ENCODE measurements at regions not wholly inside any gene's neighbourhood (a gene's known extent, or its start where the extent isn't known, plus 50 kb on each side); places are given as distances from the start of the nearest gene placed in this dataset.
"Not testable (repeated sequence)": the region's sequence is repeated elsewhere in the genome, so short reads cannot be mapped to it uniquely, and the experiment has no call there.

DNA sequence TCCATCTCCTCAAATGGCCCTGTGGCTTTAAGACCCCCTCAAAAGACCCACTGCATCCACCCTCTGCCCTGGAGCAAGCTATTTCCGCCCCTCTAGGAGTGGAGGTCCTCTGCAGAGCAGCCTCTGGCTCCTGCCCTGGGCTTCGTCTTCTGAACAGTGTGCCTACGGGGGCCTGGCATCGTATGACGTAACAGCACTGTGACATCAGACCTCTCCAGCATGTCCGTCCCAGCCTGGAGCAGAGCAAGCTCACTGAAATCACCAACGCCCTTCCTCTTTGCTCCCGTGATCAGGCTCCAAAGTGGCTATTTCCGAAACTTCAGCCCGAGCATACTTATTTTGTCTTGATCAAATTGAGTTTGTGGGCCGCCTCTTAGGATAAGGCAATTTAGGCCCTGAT is 69.1 kb upstream of the PTCH1 start:
- FAIRE-seq (no peak), DNase-seq (ENCODE audit: low spot score) (no peak)

DNA sequence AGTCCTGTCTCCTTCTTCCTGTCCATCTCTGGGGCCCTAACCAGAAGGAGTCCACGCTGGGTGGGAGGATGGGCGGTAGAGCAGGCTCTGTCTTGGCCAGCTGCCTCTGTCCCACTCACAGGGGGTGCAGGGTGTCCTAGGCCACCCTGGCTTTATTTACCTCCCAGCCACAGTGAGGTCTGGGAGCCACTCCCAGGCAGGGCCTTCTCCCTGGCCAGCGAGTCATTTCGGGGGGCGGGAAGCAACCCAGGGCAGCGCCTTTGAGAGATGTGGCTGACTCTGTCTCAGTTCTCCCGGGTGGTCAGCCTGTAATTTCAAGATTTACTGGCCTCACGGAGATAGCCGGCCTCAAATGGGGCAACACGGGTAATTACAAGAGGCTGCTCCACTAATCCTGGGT is 67.4 kb upstream of the PTCH1 start:
- FAIRE-seq: no peak
- no peak for DNase-seq (ENCODE audit: low spot score)

DNA sequence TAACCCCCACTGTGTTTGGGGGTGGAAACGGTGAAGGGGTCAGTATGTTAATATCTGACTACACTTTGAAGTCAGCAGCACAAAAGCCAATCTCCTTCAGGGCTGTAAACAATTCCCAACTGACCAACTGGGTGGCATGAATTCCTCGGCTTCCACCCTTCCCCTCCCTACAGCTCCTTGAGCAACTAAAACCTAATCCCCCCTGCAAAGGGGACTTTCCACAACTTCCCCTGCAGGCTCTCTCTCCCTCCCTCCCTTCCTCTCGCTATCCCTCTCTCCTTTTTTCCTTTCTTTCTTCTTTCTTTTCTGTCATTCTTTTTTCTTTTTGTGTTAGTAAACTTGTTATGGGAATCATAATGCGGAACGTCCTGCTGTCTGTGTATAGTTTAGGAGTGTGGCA is 65.1 kb upstream of the PTCH1 start:
- DNase-seq (ENCODE audit: low spot score): no peak
- FAIRE-seq: no peak

DNA sequence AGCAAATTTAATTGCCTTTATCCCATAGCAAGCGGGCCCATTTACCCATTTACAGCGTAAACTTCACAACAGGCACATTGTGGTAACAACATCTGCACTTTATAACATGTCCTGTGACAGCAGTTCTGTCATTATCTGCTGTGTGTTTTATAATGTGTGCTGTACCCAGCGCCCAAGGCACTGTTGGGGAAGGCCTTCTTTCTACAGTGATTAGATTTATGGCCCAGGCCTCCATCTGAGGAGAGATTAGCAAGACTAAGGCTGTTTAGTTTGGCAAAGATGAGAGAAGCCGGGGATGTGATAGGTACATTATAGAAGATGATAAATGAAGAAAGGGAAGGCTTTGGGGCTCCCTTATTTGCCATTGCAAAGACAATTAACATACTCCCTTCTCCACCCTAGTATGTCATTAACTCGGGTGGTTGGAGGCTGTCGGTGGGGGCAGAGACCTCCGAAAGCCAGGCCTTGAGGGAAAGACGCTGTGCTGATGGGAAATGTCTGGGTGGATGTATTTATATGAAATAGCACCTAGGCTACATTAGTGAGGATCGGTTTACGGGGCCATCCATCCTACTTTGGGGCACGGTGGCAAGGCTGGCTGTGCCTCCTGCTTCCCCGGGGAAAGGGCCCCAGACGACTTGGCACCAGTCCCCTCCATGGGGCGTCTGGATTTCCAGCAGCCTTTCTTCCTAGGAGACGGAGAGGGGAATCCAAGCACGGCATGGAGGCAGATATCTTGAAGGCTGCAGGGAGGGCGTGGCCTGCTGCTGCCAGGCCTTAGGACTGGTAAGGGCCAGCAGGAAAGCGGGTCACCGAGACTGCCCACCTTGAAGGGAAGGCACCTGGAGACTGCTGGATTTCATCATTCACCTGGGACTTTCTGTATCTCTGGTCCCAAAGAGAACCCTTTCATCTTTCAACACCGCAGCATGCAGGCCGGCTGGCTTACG is 64.3 kb upstream of the PTCH1 start:
- FAIRE-seq (no peak), DNase-seq (ENCODE audit: low spot score) (no peak)

DNA sequence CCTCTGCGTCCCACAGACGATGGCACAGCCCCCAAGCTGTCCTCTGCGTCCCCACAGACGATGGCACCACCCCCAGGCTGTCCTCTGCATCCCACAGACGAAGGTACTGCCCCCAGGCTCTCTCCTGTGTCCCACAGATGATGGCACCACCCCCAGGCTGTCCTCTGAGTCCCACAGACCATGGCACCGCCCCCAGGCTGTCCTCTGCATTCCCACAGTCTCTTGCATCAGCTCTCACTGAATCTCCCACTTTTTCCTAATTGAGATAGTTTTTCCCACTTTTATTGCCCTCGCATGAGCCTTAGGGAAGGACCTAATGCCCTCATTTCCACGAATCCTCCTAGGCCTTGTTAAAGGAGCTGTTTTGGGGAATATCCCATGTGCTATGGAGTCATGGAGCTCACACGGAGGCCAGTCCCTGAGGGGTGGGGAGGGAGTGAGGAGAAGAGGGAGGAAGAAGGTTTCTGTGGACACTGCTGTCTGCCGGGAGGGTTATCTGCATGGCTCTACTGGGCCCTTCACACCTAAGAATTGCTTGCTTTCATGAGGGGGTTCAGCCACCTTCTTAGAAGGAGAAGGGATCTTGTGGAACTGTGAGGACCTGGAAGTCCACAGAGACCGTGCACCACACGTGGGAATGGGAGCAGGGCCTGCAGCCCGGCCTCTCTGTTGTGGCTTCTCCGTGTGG is 58.2 kb upstream of the PTCH1 start:
- FAIRE-seq (no peak), DNase-seq (ENCODE audit: low spot score) (no peak)

DNA sequence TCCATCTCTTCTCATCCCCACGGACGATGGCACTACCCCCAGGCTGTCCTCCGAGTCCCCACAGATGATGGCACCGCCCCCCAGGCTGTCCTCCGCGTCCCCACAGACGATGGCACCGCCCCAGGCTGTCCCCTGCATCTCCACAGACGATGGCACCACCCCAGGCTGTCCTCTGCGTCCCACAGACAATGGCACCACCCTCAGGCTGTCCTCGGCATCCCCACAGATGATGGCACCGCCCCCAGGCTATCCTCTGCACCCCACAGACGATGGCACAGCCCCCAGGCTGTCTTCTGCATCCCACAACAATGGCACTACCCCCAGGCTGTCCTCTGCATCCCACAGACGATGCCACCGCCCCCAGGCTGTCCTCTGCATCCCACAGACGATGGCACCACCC is 57.4 kb upstream of the PTCH1 start:
- DNase-seq (ENCODE audit: low spot score): no peak

DNA sequence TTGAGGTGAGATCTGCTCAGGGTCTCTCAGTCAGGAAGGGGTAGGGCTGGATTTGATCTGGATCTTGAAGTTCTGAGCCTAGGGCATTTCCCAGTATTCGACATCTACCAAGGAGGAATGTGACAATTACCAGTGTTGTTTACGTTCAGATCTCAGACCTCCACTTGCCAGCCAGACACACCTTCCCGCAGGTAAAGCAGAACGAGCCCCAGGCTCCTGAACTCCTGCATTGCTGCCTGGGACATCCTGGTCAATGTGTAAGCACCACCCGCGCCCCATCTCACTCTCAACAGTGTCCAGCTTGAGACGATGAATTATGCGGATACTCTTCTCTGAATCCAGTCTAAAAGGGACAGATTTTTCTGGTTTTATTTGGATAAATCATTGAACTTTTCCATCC is 56.7 kb upstream of the PTCH1 start:
- no peak for FAIRE-seq
- no peak for DNase-seq (ENCODE audit: low spot score)

More for the DNA sequence above, 57.4 kb upstream of the PTCH1 start:
- FAIRE-seq: no peak

DNA sequence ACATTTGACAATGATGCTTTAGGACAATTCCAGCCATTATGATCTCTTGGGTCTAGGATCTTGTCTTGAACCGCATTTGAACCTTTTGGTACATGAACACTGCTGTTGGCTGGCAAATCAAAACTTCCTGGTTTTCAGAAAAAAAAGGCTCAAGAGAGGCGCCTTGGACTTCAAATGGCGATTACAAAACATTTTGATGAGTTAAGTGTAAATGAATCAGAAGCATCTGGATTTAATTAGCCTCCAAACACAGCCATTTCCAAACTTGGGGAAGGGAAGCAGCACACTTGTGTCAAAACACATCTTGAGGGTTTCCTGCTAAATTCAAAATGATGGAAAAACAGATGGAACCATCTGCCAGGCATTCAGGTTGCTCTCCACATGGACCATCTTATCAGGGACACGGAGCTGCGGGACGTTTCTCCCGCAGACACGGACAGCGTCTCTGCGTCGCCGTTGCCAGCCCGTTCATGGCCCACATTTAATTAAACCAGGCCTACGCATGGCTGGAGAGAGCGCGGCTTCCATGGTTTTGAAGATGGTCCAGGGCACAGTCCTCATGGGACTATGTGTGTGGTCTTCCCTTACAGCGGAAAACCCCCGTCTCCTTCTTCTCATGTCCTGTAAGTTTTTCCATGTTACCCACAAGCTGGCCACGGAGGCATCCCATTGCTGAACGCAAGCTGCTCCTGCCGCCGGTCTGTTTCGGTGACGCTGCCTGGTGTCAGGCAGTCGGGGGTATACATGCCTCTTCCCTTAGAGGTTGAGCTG is 55.8 kb upstream of the PTCH1 start:
- FAIRE-seq (no peak), DNase-seq (ENCODE audit: low spot score) (no peak)

DNA sequence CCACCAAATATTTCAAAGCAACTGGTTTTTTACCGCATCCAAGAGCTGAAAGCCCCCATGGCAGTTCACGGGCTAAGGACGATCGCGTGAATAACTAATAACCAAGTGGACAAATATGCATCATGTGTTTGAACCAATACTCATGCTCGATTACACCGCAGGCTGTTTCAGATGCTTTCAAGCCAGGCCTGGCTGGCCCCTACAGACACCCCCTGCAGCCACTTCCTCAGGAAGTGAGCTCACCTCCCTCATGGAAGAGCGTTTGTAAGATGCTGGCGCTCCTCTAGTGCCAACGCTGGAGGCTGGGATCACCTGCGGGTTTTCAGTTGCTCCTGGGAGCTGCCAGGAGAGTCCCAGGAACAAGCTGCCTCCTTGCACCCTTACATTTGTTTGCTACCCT is 53.9 kb upstream of the PTCH1 start:
- DNase-seq (ENCODE audit: low spot score): no peak
- no peak for FAIRE-seq

DNA sequence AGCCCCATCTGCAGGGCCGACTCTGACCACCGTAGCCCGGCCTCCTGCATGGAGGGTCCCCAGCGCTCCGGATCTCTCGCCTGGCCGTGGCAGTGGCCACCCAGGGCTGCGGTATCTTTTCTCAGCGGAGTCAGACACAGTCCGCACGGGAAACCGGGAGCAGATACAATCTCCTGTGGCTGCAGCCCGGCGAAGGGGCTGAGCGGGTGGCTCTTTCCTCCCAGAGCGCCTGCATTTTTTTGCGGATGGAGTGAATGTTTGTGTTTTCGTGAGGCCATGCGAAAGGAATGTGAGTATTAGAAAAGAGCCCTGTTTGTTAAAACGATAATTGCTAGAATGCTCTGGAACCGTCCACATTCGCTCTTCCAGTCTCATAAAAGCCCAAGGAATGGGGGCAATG is 53.4 kb upstream of the PTCH1 start:
- FAIRE-seq (no peak), DNase-seq (ENCODE audit: low spot score) (no peak)

DNA sequence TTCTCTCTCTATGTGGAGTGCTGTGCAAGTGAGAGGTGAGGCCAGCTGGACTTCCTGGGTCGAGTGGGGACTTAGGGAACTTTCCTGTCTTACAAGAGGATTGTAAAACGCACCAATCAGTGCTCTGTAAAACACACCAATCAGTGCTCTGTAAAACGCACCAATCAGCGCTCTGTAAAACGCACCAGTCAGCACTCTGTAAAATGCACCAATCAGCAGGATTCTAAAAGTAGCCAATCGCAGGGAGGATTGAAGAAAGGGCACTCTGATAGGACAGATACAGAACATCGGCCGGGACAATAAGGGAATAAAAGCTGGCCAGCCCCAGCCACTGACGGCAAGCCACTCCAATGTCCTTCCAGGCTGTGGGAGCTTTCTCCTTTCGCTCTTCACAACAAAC is 52.0 kb upstream of the PTCH1 start:
- not testable (repeated sequence) for DNase-seq (ENCODE audit: low spot score); FAIRE-seq
